ENCODE measurements at regions not wholly inside any gene's neighbourhood (a gene's known extent, or its start where the extent isn't known, plus 50 kb on each side); places are given as distances from the start of the nearest gene placed in this dataset.

GRCh38 chr6:50965495-50965894 lies 146.8 kb downstream of the TFAP2B start:
- ChIA-PET CTCF (no interaction called here), POLR2A (no interaction called here)
- Histone ChIP-seq H3K4me2 (replicated peaks; ENCODE audit: low read depth, low read length, poor library complexity, severe bottlenecking) (no peak overlapping the region), H2AFZ (ENCODE audit: insufficient read depth, low read depth, low read length, poor library complexity, severe bottlenecking) (no peak overlapping the region), H3K79me2 (ENCODE audit: control insufficient read depth, insufficient read depth, low read length) (no peaks in the 10 kb centered on the region), H3K4me1 (ENCODE audit: control insufficient read depth in 2 of 2, insufficient read depth in 2 of 2, low read length in 2 of 2) (peaks cover 16 to 25% of the 10 kb centered on the region in 2 donors), H4K20me1 (ENCODE audit: control insufficient read depth, insufficient read depth, low read length, poor library complexity, severe bottlenecking) (no peaks in the 10 kb centered on the region), H3K27me3 (replicated peaks in 1 of 4; ENCODE audit: control extremely low read depth in 1 of 4, control insufficient read depth in 3 of 4, insufficient read depth in 4 of 4, low read length in 3 of 4) (no peaks in the 10 kb centered on the region), H3K9ac (ENCODE audit: low read length) (no peak overlapping the region), H3K27ac (ENCODE audit: low read length in 2 of 2) (no peak overlapping the region), H3K4me3 (ENCODE audit: control extremely low read depth in 1 of 5, extremely low read depth in 1 of 5, insufficient read depth in 1 of 5, low read depth in 2 of 5, low read length in 4 of 5) (no peak overlapping the region), H3K36me3 (replicated peaks in 1 of 2; ENCODE audit: control extremely low read depth in 1 of 2, control insufficient read depth in 1 of 2, extremely low read depth in 1 of 2, insufficient read depth in 2 of 2, low read length in 1 of 2) (no peaks in the 10 kb centered on the region), H3K9me3 (ENCODE audit: control extremely low read depth in 1 of 3, control insufficient read depth in 2 of 3, insufficient read depth in 1 of 3, low read length in 2 of 3) (no peaks in the 10 kb centered on the region)
- TF ChIP-seq EZH2 (IDR thresholded peaks at IDR 0.05; ENCODE audit: borderline replicate concordance, insufficient read depth, low read depth, low read length, poor library complexity, severe bottlenecking) = no peak
- TF ChIP-seq CTCF (IDR thresholded peaks at IDR 0.05) = no peak
- Mint-ChIP-seq H3K9me3 (ENCODE audit: insufficient read depth) (peaks cover 4% of the 10 kb centered on the region), H3K4me1 (peaks cover 21% of the 10 kb centered on the region), H3K4me3 (no peak overlapping the region), H3K27me3 (no peaks in the 10 kb centered on the region), H3K27ac (peak overlapping the region; percentile 44)
- ATAC-seq (ENCODE audit: low read depth) = no peak
- DNase-seq = no peak
- intact Hi-C loops (cut with micrococcal nuclease) = no loop called here

GRCh38 chr6:50966532-50966931 lies 147.9 kb downstream of the TFAP2B start:
- H3K27me3 ChIP-seq (replicated peaks in 1 of 4; ENCODE audit: control extremely low read depth in 1 of 4, control insufficient read depth in 3 of 4, insufficient read depth in 4 of 4, low read length in 3 of 4) = no peaks in the 10 kb centered on the region
- no peak for TF ChIP-seq CTCF (IDR thresholded peaks at IDR 0.05)
- no peak for TF ChIP-seq EZH2 (IDR thresholded peaks at IDR 0.05; ENCODE audit: borderline replicate concordance, insufficient read depth, low read depth, low read length, poor library complexity, severe bottlenecking)
- H3K4me3 Mint-ChIP-seq = no peak overlapping the region
- intact Hi-C loops (cut with micrococcal nuclease) = no loop called here
- H3K79me2 ChIP-seq (ENCODE audit: control insufficient read depth, insufficient read depth, low read length) = no peaks in the 10 kb centered on the region
- ChIA-PET CTCF (no interaction called here), POLR2A (no interaction called here)
- H3K4me2 ChIP-seq (replicated peaks; ENCODE audit: low read depth, low read length, poor library complexity, severe bottlenecking) = peak overlapping the region; percentile 33
- no peaks in the 10 kb centered on the region for H3K36me3 ChIP-seq (replicated peaks in 1 of 2; ENCODE audit: control extremely low read depth in 1 of 2, control insufficient read depth in 1 of 2, extremely low read depth in 1 of 2, insufficient read depth in 2 of 2, low read length in 1 of 2)
- WGBS (ENCODE audit: insufficient coverage) = no CpG with 5 or more reads among the region's 1 CpG
- H3K27me3 Mint-ChIP-seq = no peaks in the 10 kb centered on the region
- no peak overlapping the region for H3K9ac ChIP-seq (ENCODE audit: low read length)
- DNase-seq (peak; percentile 43), ATAC-seq (ENCODE audit: low read depth) (peak; percentile 60)
- H2AFZ ChIP-seq (ENCODE audit: insufficient read depth, low read depth, low read length, poor library complexity, severe bottlenecking) = no peak overlapping the region
- peaks cover 16 to 25% of the 10 kb centered on the region in 2 donors for H3K4me1 ChIP-seq (ENCODE audit: control insufficient read depth in 2 of 2, insufficient read depth in 2 of 2, low read length in 2 of 2)
- no peaks in the 10 kb centered on the region for H3K9me3 ChIP-seq (ENCODE audit: control extremely low read depth in 1 of 3, control insufficient read depth in 2 of 3, insufficient read depth in 1 of 3, low read length in 2 of 3)
- no peak overlapping the region for H3K27ac Mint-ChIP-seq
- H3K4me1 Mint-ChIP-seq = peaks cover 21% of the 10 kb centered on the region
- no peaks in the 10 kb centered on the region for H4K20me1 ChIP-seq (ENCODE audit: control insufficient read depth, insufficient read depth, low read length, poor library complexity, severe bottlenecking)
- H3K27ac ChIP-seq (ENCODE audit: low read length in 2 of 2) = no peak overlapping the region
- H3K4me3 ChIP-seq (ENCODE audit: control extremely low read depth in 1 of 5, extremely low read depth in 1 of 5, insufficient read depth in 1 of 5, low read depth in 2 of 5, low read length in 4 of 5) = no peak overlapping the region
- peaks cover 4% of the 10 kb centered on the region for H3K9me3 Mint-ChIP-seq (ENCODE audit: insufficient read depth)

Data from B cell (primary cell).